PC-9 (cell line): ENCODE measurements at regions not wholly inside any gene's neighbourhood (a gene's known extent, or its start where the extent isn't known, plus 50 kb on each side); places are given as distances from the start of the nearest gene placed in this dataset.

Source experiments
- BruUV-seq: library from RNA; stranded (reverse); fragments of 400-500 nt; replicated peaks from 2 replicates; lab custom pipeline; 2021; lab: Mats Ljungman, UMichigan
- CTCF ChIA-PET: fragments of 300-600 bp; sonication (Branson Sonifier 250); formaldehyde crosslinking; loops from one replicate; lab custom pipeline; 2022; ENCODE audit warnings: antibody characterized with exemption; lab: Charles Lee
- POLR2A ChIA-PET: fragments of 300-600 bp; sonication (Branson Sonifier 250); formaldehyde crosslinking; loops from one replicate; lab custom pipeline; 2022; ENCODE audit warnings: antibody characterized with exemption; ENCODE audit not compliant: unreplicated experiment; lab: Charles Lee
- DNase-seq, 2 experiments: peaks; one replicate each; pipeline versions ENCODE4 v3.0.0 to v3.0.0-alpha.2; 2015 to 2022; ENCODE audit warnings: mixed read lengths in 1 of 2
- H2AFZ ChIP-seq: fragments of 200-600 bp; sonication (generic); 2 replicates; pipeline ENCODE4 v1.8.1; 2017; ENCODE audit warnings: antibody characterized with exemption
- H3F3A ChIP-seq: fragments of 200-600 bp; sonication (generic); 2 replicates; pipeline ENCODE4 v1.8.1; 2017; ENCODE audit warnings: antibody characterized with exemption, mild to moderate bottlenecking, low read depth; ENCODE audit not compliant: insufficient read depth
- H3K27ac ChIP-seq: fragments of 200-600 bp; sonication (generic); 2 replicates; pipeline ENCODE4 v1.6.1; 2016; ENCODE audit warnings: mixed run types
- H3K27me3 ChIP-seq: fragments of 200-600 bp; sonication (generic); 2 replicates; pipeline ENCODE4 v1.6.1; 2016; ENCODE audit warnings: low read depth, mixed run types; ENCODE audit not compliant: insufficient read depth
- H3K36me3 ChIP-seq: fragments of 200-600 bp; sonication (generic); 2 replicates; pipeline ENCODE4 v1.6.1; 2016; ENCODE audit warnings: low read depth, mixed run types
- H3K4me1 ChIP-seq: fragments of 200-600 bp; sonication (generic); replicated peaks from 2 replicates; pipeline ENCODE4 v1.6.1; 2016; ENCODE audit warnings: mixed run types; ENCODE audit not compliant: insufficient read depth
- H3K4me2 ChIP-seq: fragments of 200-600 bp; sonication (generic); 2 replicates; pipeline ENCODE4 v1.6.1; 2017; ENCODE audit warnings: mixed run types
- H3K4me3 ChIP-seq: fragments of 200-600 bp; sonication (generic); 2 replicates; pipeline ENCODE4 v1.6.1; 2016; ENCODE audit warnings: mixed run types
- H3K79me2 ChIP-seq: fragments of 200-600 bp; sonication (generic); 2 replicates; pipeline ENCODE4 v1.6.1; 2017; ENCODE audit warnings: low read depth, mixed run types
- H3K9me2 ChIP-seq: fragments of 200-600 bp; sonication (generic); 2 replicates; pipeline ENCODE4 v1.8.1; 2017; ENCODE audit warnings: mild to moderate bottlenecking; ENCODE audit not compliant: insufficient read depth
- H3K9me3 ChIP-seq: fragments of 200-600 bp; sonication (generic); 2 replicates; pipeline ENCODE4 v1.8.1; 2016; ENCODE audit warnings: low read depth; ENCODE audit not compliant: insufficient read depth
- H4K20me1 ChIP-seq: fragments of 200-600 bp; sonication (generic); 2 replicates; pipeline ENCODE4 v1.8.1; 2017; ENCODE audit not compliant: insufficient read depth
- CTCF ChIP-seq: fragments of 200-600 bp; sonication (generic); conservative IDR thresholded peaks from 2 replicates; pipeline ENCODE4 v1.6.1; 2017; ENCODE audit warnings: mixed run types, antibody characterized with exemption, mild to moderate bottlenecking, moderate library complexity
- EZH2 ChIP-seq: fragments of 200-600 bp; sonication (generic); IDR thresholded peaks from 2 replicates; pipeline ENCODE4 v1.8.0; 2017; ENCODE audit warnings: antibody characterized with exemption, low read depth
- intact Hi-C: fragments of 100-400 bp; cut with micrococcal nuclease; formaldehyde crosslinking; loops from one replicate; pipeline ENCODE4 v1.10.0; 2022; ENCODE audit not compliant: unreplicated experiment

DNA sequence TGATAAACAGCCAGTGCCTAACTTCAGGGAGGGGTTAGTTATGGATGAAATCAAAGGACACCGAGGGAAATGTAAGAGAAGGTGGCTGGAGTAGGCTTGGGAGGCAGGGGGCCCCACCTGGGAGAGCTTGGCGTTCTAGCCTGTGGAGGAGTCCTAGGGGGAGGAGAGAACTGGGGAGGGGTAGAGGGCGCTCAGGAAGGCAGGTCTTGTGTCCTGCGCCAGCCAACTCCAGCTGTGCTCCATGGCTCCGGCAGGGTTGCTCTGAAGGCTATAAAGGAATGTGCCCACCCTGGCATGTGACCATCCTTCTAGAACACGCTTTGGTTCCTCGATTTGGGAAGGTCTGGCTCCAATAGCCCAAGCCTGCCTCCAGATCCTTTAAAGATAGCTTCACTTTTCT, 96.3 kb downstream of the SEC61G start:
- Histone ChIP-seq H3K79me2 (no peaks in the 10 kb centered on the region), H3K9me3 (no peaks in the 10 kb centered on the region), H3K4me1 (no peaks in the 10 kb centered on the region), H3K9me2 (no peaks in the 10 kb centered on the region), H3K4me3 (no peak overlapping the region), H3F3A (no peaks in the 10 kb centered on the region), H4K20me1 (no peaks in the 10 kb centered on the region), H3K4me2 (no peak overlapping the region), H3K27me3 (peaks cover 92% of the 10 kb centered on the region), H3K27ac (no peak overlapping the region), H2AFZ (no peak overlapping the region), H3K36me3 (no peaks in the 10 kb centered on the region)
- TF ChIP-seq EZH2 (no peak), CTCF (no peak)
- CTCF ChIA-PET: interaction anchor here (0.5 kb wide), 1 partner anchor 30 kb away, joined by 3 read pairs; no protein-coding TSS in a partner anchor
- DNase-seq: no peak
- intact Hi-C loops: no loop called here
- BruUV-seq: no TSS peak
- POLR2A ChIA-PET: no interaction called here

DNA sequence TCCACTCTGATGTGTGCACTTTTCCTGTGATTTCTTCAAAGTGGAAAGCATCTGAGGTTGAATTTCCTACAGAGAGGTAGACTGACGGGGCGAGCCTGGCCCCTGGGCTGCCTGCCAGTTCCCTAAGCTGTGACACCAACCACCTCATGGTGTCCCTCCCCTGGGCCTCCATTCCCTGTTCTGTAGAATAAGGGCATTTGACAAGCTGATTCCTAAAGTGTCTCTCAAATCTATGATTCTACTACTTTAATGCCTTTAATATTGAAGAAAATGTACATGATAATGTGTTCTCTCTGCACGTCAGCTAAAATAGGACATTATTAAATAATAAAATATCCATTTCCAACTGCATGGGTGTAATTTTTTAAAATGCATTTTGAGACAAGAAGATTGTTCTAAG, 105.1 kb downstream of the SEC61G start:
- H3K4me3 ChIP-seq: no peak overlapping the region
- BruUV-seq: no TSS peak
- H4K20me1 ChIP-seq: no peaks in the 10 kb centered on the region
- no peak for DNase-seq
- POLR2A ChIA-PET: no interaction called here
- no peaks in the 10 kb centered on the region for H3F3A ChIP-seq
- H3K9me2 ChIP-seq: no peaks in the 10 kb centered on the region
- no peak overlapping the region for H3K4me2 ChIP-seq
- 0 out of 2 replicates have a peak, but pooled peaks cover 3% of the 10 kb centered on the region for H3K9me3 ChIP-seq
- H3K27me3 ChIP-seq: peaks cover 71% of the 10 kb centered on the region
- intact Hi-C loops: no loop called here
- no peaks in the 10 kb centered on the region for H3K36me3 ChIP-seq
- no peak overlapping the region for H3K27ac ChIP-seq
- H3K4me1 ChIP-seq: no peaks in the 10 kb centered on the region
- H2AFZ ChIP-seq: no peak overlapping the region
- CTCF ChIA-PET: no interaction called here
- TF ChIP-seq CTCF (no peak), EZH2 (no peak)
- no peaks in the 10 kb centered on the region for H3K79me2 ChIP-seq

DNA sequence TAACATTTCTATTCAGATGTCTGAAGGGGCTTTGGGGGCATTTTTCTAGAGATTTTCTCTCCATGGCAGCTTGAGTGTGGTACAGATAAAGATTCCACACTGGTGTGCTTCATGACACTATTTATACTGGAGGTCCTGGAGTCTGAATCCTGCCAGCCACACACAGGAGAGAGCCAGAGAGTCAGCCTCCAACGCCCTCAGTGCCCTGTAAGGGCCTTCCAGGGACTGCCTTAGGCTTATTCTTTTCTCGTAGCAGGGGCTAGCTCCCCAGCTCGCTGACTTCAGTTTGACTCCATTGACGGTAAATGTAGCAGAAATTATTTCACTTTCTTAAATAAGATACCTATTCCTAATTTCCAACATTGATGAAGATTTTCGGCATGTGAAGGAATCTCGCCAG, 100.9 kb downstream of the VSTM2A start:
- Histone ChIP-seq H3K9me3 (no peaks in the 10 kb centered on the region), H3K79me2 (no peaks in the 10 kb centered on the region), H4K20me1 (no peaks in the 10 kb centered on the region), H3K4me1 (no peaks in the 10 kb centered on the region), H3K27ac (no peak overlapping the region), H3F3A (no peaks in the 10 kb centered on the region), H3K27me3 (peaks cover 62% of the 10 kb centered on the region), H3K9me2 (no peaks in the 10 kb centered on the region), H2AFZ (no peak overlapping the region), H3K36me3 (no peaks in the 10 kb centered on the region), H3K4me2 (no peak overlapping the region), H3K4me3 (no peak overlapping the region)
- TF ChIP-seq EZH2 (no peak), CTCF (no peak)
- POLR2A ChIA-PET: no interaction called here
- DNase-seq: no peak
- CTCF ChIA-PET: no interaction called here
- BruUV-seq: no TSS peak
- intact Hi-C loops: no loop called here
